Right lobe of liver (tissue), 6 donors: ENCODE measurements at regions not wholly inside any gene's neighbourhood (a gene's known extent, or its start where the extent isn't known, plus 50 kb on each side); places are given as distances from the start of the nearest gene placed in this dataset.
A peak's percentile ranks its signal among the peaks of the same experiment; 100 is the strongest.

Experiments used
- ATAC-seq, 4 donors: fragments of 200-7000 bp; cut with Tn5 transposase; one replicate each; pipeline ENCODE4 v1.9.1; 2020; ENCODE audit warnings: mild to moderate bottlenecking in 4 of 4, moderate library complexity in 4 of 4
- DNase-seq, 3 donors: peaks; one replicate each; pipeline ENCODE4 v3.0.0-alpha.2; 2020
- H3K27ac ChIP-seq, 3 donors: fragments of 200-600 bp; one replicate each; pipeline ENCODE4 v1.8.0; 2022
- H3K27me3 ChIP-seq, 2 donors: fragments of 200-600 bp; one replicate each; pipeline ENCODE4 v1.8.0; 2022
- H3K36me3 ChIP-seq, 4 donors: fragments of 200-600 bp; sonication (generic) in 1 of 4; one replicate each; pipeline versions ENCODE4 v1.5.1 to v1.8.0; 2017 to 2022; ENCODE audit warnings: control low read depth in 1 of 4
- H3K4me1 ChIP-seq, 4 donors: fragments of 200-600 bp; sonication (generic) in 1 of 4; one replicate each; pipeline versions ENCODE4 v1.5.1 to v1.8.0; 2017 to 2022; ENCODE audit warnings: control low read depth in 1 of 4
- H3K4me3 ChIP-seq, 3 donors: fragments of 200-600 bp; one replicate each; pipeline ENCODE4 v1.8.0; 2022
- H3K9me3 ChIP-seq, 4 donors: fragments of 200-600 bp; sonication (generic) in 1 of 4; one replicate each; pipeline versions ENCODE4 v1.5.1 to v1.8.0; 2017 to 2022; ENCODE audit warnings: control low read depth in 1 of 4
- POLR2A ChIP-seq: fragments of 450-650 bp; IDR thresholded peaks from one replicate; pipeline ENCODE4 v1.6.1; 2017; ENCODE audit warnings: antibody characterized with exemption, mild to moderate bottlenecking
- whole genome bisulfite sequencing: methylation state at CpG from one replicate; pipeline ENCODE4 v1.1.6; 2018; ENCODE audit warnings: low coverage, low lambda C conversion rate; ENCODE audit not compliant: insufficient coverage; ENCODE audit errors: missing lambda C conversion rate; 5-methylcytosine and 5-hydroxymethylcytosine counted together
- intact Hi-C, 2 donors: fragments of 100-400 bp; cut with DNase I; formaldehyde crosslinking; loops; one replicate each; pipeline versions ENCODE4 v1.11.2 to v1.14.1; 2022
- TF ChIP-seq, protein P1 (sequence below), 4 donors: fragments of 200-600 bp in 3 of 4; fragments of 450-650 bp in 1 of 4; IDR thresholded peaks; one replicate each; pipeline versions ENCODE4 v1.5.1 to v1.8.0; 2016 to 2022; ENCODE audit warnings: antibody characterized with exemption in 4 of 4, mild to moderate bottlenecking in 2 of 4
- donor health status: DM: no; HTN: yes; CAD: no.
- donor health status: DM: no; HTN: no; CAD: no.
- donor health status: DM: no; HTN: no; CAD: no.
- donor health status: DM: no; HTN: yes; CAD: no.
- donor health status: DM: no; HTN: yes; CAD: no.

DNA sequence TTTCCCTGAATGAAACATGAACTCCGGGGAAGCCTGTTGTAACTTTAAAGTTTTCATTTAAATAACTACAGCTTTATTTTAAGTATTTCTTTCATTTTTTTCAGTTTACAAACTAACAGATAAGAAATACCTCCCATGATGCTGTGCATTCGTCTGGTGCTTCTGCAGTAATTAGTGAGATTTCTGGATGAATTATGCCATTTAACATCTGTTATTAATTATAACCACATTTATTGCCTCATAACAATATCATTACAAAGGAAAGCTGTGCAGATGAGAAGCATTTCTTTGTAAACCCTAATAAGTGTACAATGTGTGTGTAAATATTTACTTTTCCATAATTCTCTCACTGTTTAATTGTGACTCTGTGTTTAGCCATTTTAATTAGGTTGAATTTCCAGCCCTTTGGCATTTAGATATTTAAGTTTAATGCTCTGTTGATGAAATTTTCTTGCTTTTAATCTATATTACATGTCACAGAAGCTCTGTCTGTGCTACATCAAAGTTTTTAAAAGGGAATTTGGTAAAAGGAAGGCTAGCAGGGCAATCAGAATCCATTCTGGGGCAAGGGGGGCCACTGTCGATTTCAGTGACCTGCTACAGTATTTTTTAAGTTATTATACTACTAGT lies 418.0 kb downstream of the SPATA31D1 start:
- no peaks in the 10 kb centered on the region for H3K27me3 ChIP-seq
- no peaks in the 10 kb centered on the region for H3K9me3 ChIP-seq
- DNase-seq (no peak), ATAC-seq (no peak)
- H3K27ac ChIP-seq: no peak overlapping the region
- H3K36me3 ChIP-seq: no peaks in the 10 kb centered on the region
- 79% methylated on average over 3 of the region's 3 CpGs for WGBS
- no peak for TF ChIP-seq POLR2A
- TF ChIP-seq, protein P1, sequence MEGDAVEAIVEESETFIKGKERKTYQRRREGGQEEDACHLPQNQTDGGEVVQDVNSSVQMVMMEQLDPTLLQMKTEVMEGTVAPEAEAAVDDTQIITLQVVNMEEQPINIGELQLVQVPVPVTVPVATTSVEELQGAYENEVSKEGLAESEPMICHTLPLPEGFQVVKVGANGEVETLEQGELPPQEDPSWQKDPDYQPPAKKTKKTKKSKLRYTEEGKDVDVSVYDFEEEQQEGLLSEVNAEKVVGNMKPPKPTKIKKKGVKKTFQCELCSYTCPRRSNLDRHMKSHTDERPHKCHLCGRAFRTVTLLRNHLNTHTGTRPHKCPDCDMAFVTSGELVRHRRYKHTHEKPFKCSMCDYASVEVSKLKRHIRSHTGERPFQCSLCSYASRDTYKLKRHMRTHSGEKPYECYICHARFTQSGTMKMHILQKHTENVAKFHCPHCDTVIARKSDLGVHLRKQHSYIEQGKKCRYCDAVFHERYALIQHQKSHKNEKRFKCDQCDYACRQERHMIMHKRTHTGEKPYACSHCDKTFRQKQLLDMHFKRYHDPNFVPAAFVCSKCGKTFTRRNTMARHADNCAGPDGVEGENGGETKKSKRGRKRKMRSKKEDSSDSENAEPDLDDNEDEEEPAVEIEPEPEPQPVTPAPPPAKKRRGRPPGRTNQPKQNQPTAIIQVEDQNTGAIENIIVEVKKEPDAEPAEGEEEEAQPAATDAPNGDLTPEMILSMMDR (IDR thresholded peaks at IDR 0.05): no peak
- H3K4me3 ChIP-seq: no peak overlapping the region
- peaks cover 0 to 13% (median 0%) of the 10 kb centered on the region in 4 donors for H3K4me1 ChIP-seq
- intact Hi-C loops: no loop called here

DNA sequence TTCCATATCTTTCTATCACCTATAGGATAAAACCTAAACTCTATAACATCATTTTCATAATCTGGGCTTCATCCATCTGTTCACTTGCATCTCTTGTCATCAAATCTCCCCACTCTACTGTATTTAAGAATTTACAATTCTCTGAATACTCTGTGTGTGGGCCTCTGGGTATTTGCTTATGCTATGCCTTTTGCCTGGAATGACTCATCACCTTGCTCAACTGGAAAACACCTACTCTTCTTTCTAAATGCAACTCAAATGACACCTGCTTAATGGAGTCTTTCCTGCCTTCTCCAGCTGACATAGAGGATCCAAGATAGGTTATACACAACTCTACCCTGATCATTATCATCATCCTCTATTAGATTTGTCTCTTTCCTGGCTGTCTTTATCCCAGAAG lies 421.7 kb downstream of the SPATA31D1 start:
- H3K36me3 ChIP-seq: no peaks in the 10 kb centered on the region
- H3K4me1 ChIP-seq: peaks cover 0 to 14% (median 0%) of the 10 kb centered on the region in 4 donors
- intact Hi-C loops: no loop called here
- no peak overlapping the region for H3K4me3 ChIP-seq
- no peaks in the 10 kb centered on the region for H3K27me3 ChIP-seq
- no peak overlapping the region for H3K27ac ChIP-seq
- H3K9me3 ChIP-seq: no peaks in the 10 kb centered on the region
- ATAC-seq: peak; percentile 47 to 95 (median 73)
- TF ChIP-seq, protein P1 (IDR thresholded peaks at IDR 0.05): no peak
- TF ChIP-seq POLR2A: no peak
- DNase-seq: no peak

DNA sequence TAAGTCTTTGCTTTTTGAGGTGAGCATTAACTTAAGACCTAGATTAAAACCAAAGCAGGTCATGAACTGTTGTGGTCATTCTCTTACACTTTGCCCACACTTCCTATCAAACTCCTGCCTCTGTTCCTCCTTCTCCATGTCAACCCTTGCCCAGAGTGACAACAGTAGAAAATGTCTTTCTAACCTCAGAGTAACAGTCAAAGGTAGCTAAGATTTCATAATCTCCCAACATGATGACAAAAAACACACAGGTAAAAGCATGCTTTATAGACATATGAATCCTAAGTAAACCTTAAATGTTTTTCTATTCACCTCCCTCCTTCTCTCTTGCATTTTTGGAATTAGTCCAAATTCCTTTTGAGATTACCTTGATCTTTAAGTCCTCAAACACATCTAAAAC lies 422.3 kb downstream of the SPATA31D1 start:
- H3K9me3 ChIP-seq: no peaks in the 10 kb centered on the region
- TF ChIP-seq POLR2A: no peak
- TF ChIP-seq, protein P1 (IDR thresholded peaks at IDR 0.05): no peak
- no peaks in the 10 kb centered on the region for H3K27me3 ChIP-seq
- no peak for DNase-seq
- no peak overlapping the region for H3K27ac ChIP-seq
- H3K4me1 ChIP-seq: peaks cover 0 to 14% (median 0%) of the 10 kb centered on the region in 4 donors
- intact Hi-C loops: no loop called here
- ATAC-seq: peak; percentile 55 to 82 (median 75)
- no peak overlapping the region for H3K4me3 ChIP-seq
- no peaks in the 10 kb centered on the region for H3K36me3 ChIP-seq

DNA sequence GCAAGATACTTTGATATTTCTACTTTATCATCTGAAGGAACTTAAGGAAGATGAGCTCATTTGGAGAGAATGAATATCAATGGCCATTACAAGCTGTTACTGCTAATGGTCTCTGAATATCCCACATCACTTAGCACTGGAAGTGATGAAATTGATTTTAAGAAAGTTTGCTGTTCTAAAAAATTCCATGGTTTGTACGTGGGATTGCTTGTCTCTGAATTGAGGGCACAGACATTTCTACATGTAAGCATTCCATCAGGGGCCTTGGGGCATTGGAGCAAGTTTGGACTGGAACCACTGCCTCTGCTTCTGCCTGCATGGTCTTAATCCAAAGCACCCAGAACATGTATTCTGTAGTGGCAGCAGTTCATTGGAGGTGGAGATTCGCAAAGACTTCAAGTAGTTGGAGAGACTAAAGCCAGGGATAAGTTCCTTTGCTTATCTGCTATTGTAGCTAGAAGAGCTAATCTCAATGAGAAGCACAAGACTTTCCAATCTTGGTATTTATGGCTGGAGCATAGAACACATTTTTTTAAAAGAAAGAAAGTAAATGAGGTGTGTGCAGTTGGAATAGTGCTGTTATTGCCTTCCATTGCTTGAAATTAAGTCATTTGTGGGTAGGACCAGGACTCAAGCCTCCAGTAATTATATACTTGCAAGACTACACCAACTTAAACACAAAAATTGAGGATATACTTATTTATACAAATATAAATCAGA lies 424.2 kb downstream of the SPATA31D1 start:
- WGBS: 77% methylated on average over 2 of the region's 2 CpGs
- no peaks in the 10 kb centered on the region for H3K36me3 ChIP-seq
- no peaks in the 10 kb centered on the region for H3K27me3 ChIP-seq
- DNase-seq (no peak), ATAC-seq (no peak)
- H3K27ac ChIP-seq: no peak overlapping the region
- no peaks in the 10 kb centered on the region for H3K9me3 ChIP-seq
- TF ChIP-seq POLR2A: no peak
- TF ChIP-seq, protein P1 (IDR thresholded peaks at IDR 0.05): no peak
- peaks cover 0 to 14% (median 0%) of the 10 kb centered on the region in 4 donors for H3K4me1 ChIP-seq
- intact Hi-C loops: no loop called here
- no peak overlapping the region for H3K4me3 ChIP-seq
